AG10803 (cell line): ENCODE measurements at regions not wholly inside any gene's neighbourhood (a gene's known extent, or its start where the extent isn't known, plus 50 kb on each side); places are given as distances from the start of the nearest gene placed in this dataset.

Source experiments
- DNase-seq: peaks from one replicate; pipeline ENCODE4 v3.0.0; 2010; ENCODE audit warnings: low read depth
- H3K4me3 ChIP-seq: 2 replicates; pipeline ENCODE4 v1.5.1; 2011; ENCODE audit warnings: mild to moderate bottlenecking, low read length, control low read depth
- CTCF ChIP-seq: conservative IDR thresholded peaks from 2 replicates; pipeline ENCODE4 v1.5.1; 2011; ENCODE audit warnings: mild to moderate bottlenecking, low read length, control low read depth, inconsistent platforms

DNA sequence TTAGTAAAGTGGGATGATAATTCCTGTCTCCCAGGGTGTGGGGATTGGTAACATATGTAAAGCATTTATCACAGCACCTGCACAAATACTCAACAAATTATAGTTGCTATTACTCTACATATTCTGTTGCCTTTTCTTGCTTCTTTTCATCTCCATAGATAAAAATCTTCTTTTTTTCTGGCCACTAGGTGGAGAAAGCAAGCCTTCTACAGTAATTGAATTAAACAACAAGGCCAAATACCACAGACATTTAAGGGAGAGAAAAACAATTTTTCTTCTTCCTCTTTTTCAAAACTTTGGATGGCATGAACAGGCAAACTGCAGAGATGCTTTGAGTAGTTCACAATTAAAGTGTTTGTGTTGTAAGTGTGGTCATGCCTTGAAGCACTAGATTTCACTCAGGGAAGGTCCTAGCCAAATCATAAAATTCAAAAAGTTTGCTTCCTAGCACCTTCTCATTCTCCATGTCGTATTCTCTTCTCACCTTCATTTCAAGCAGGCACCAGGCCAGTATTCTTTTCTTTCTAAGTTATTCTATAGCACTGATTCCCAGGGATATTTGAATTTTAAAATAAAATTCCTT lies 493.4 kb upstream of the TGFBR2 start:
- TF ChIP-seq CTCF, result peak; percentile 73
- DNase-seq, result peak; percentile 60

DNA sequence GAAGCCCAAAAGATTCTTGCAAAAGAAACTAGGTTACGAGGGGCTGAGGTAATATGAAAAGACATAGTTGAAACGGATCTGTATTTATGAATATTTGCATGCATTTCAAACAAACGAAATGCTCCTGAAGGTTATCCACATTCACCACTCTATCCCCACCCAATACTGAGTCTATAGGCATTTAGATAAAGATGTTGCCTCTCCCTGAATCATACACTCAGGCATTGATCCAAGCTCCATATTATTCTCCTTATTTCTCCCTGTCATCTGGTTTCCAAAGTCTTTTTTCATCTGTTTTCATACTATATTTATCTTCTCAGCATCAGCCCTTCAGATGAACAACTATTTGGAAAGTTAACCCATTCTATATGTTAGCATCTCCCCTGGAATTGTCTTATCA lies 492.5 kb upstream of the TGFBR2 start:
- TF ChIP-seq CTCF, result no peak
- H3K4me3 ChIP-seq, result no peak overlapping the region
- DNase-seq, result no peak

More for the DNA sequence above, 493.4 kb upstream of the TGFBR2 start:
- H3K4me3 ChIP-seq, result no peak overlapping the region

GRCh38 chr3:30114918-30115317 lies 491.5 kb upstream of the TGFBR2 start:
- DNase-seq, result no peak
- no peak overlapping the region for H3K4me3 ChIP-seq
- no peak for TF ChIP-seq CTCF

DNA sequence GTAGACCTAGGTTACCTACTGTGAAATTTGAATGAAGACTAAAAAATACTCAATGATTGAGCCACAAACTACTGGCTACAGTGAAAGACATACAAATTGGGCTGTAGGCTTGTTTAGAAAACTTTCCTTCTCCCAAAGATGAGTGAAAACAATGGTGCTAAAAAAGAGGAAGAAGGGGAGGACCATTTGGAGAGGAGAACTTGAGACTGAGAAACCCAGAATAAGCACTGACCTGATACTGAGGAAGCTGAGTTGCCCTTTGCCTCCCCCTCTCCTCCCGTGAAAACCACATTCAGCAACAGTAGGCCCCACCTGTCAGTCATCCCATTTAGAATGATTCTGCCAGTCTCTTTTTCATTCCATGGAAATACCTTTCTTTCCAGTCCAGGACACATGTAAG lies 484.0 kb upstream of the TGFBR2 start:
- H3K4me3 ChIP-seq, result no peak overlapping the region
- no peak for TF ChIP-seq CTCF
- no peak for DNase-seq

- no peak for DNase-seq
- H3K4me3 ChIP-seq, result no peak overlapping the region
- TF ChIP-seq CTCF, result no peak
Measured at GRCh38 chr3:30123224-30123623, 483.2 kb upstream of the TGFBR2 start.

GRCh38 chr3:30123755-30124154 lies 482.6 kb upstream of the TGFBR2 start:
- DNase-seq, result no peak
- no peak for TF ChIP-seq CTCF

DNA sequence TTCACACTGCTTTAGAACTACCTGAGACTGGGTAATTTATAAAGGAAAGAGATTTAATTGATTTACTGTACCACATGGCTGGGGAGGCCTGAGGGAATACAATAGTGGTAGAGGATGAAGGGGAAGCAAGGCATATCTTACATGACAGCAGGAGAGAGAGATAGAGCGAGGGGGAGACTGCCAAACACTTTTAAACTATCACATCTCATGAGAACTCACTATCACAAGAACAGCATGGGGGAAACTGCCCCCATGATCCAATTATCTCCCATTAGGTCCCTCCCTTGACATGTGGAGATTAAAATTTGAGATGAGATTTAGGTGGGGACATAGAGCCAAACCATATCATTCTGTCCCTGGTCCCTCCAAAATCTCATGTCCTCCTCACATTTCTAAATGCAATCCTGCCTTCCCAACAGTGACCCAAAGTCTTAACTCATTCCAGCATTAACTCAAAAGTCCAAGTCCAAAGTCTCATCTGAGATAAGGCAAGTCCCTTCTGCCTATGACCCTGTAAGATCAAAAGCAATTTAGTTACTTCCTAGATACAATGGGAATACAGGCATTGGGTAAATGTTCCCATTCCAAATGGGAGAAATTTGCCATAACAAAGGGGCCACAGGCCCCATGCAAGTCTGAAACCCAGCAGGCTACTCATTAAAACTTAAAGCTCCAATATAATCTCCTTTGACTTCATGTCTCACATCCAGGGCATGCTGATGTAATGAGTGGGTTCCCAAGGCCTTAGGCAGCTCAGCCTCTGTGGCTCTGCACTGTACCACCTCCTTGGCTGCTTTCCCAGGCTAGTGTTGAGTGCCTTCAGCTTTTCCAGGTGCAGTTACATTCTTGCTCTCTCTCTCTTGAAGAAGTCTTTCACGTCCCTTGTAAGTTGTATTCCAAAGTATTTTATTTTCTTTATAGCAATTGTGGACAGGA lies 481.7 kb upstream of the TGFBR2 start:
- no peak overlapping the region for H3K4me3 ChIP-seq
- no peak for TF ChIP-seq CTCF
- peak; percentile 38 for DNase-seq

More at GRCh38 chr3:30123755-30124154, 482.6 kb upstream of the TGFBR2 start:
- H3K4me3 ChIP-seq, result no peak overlapping the region
